ENCODE measurements at regions not wholly inside any gene's neighbourhood (a gene's known extent, or its start where the extent isn't known, plus 50 kb on each side); places are given as distances from the start of the nearest gene placed in this dataset.

- Histone ChIP-seq H3K27ac (no peak overlapping the region), H3K4me3 (no peak overlapping the region)
These were observed 204.7 kb upstream of the VSTM2A start for GRCh38 chr7:54337466-54337865.

GRCh38 chr7:54338319-54338718 lies 203.9 kb upstream of the VSTM2A start:
- Histone ChIP-seq H3K27ac (no peak overlapping the region), H3K4me3 (no peak overlapping the region)

- H3K27ac ChIP-seq: no peak overlapping the region
- no peak overlapping the region for H3K4me3 ChIP-seq
These were observed 203.1 kb upstream of the VSTM2A start for GRCh38 chr7:54339073-54339472.

- Histone ChIP-seq H3K4me3 (no peak overlapping the region), H3K27ac (no peak overlapping the region)
These were observed 199.7 kb upstream of the VSTM2A start for GRCh38 chr7:54342458-54342857.

GRCh38 chr7:54343511-54343910 lies 198.7 kb upstream of the VSTM2A start:
- H3K27ac ChIP-seq: no peak overlapping the region
- H3K4me3 ChIP-seq: no peak overlapping the region

GRCh38 chr7:54345746-54346145 lies 196.4 kb upstream of the VSTM2A start:
- Histone ChIP-seq H3K4me3 (no peak overlapping the region), H3K27ac (no peak overlapping the region)

GRCh38 chr7:54349229-54349628 lies 192.9 kb upstream of the VSTM2A start:
- H3K4me3 ChIP-seq: no peak overlapping the region

GRCh38 chr7:54354436-54354835 lies 187.7 kb upstream of the VSTM2A start:
- Histone ChIP-seq H3K27ac (no peak overlapping the region), H3K4me3 (no peak overlapping the region)

More at GRCh38 chr7:54349229-54349628, 192.9 kb upstream of the VSTM2A start:
- no peak overlapping the region for H3K27ac ChIP-seq

- Histone ChIP-seq H3K27ac (no peak overlapping the region), H3K4me3 (no peak overlapping the region)
These were observed 186.3 kb upstream of the VSTM2A start for GRCh38 chr7:54355842-54356241.

- H3K27ac ChIP-seq: no peak overlapping the region
- H3K4me3 ChIP-seq: no peak overlapping the region
These were observed 181.9 kb upstream of the VSTM2A start for GRCh38 chr7:54360075-54360840.

GRCh38 chr7:54390565-54390964 lies 151.6 kb upstream of the VSTM2A start:
- Histone ChIP-seq H3K4me3 (no peak overlapping the region), H3K27ac (no peak overlapping the region)

GRCh38 chr7:54392935-54393334 lies 149.2 kb upstream of the VSTM2A start:
- no peak overlapping the region for H3K4me3 ChIP-seq
- no peak overlapping the region for H3K27ac ChIP-seq

GRCh38 chr7:54394834-54395233 lies 147.3 kb upstream of the VSTM2A start:
- no peak overlapping the region for H3K27ac ChIP-seq
- no peak overlapping the region for H3K4me3 ChIP-seq

- Histone ChIP-seq H3K4me3 (no peak overlapping the region), H3K27ac (no peak overlapping the region)
These were observed 144.2 kb upstream of the VSTM2A start for GRCh38 chr7:54397836-54398612.

GRCh38 chr7:54398863-54399262 lies 143.3 kb upstream of the VSTM2A start:
- H3K4me3 ChIP-seq: no peak overlapping the region
- H3K27ac ChIP-seq: no peak overlapping the region

GRCh38 chr7:54409917-54410316 lies 132.3 kb upstream of the VSTM2A start:
- no peak overlapping the region for H3K4me3 ChIP-seq
- peak overlapping the region in 1 of 21 experiments; percentile 29 for H3K27ac ChIP-seq

GRCh38 chr7:54416678-54417077 lies 125.5 kb upstream of the VSTM2A start:
- Histone ChIP-seq H3K27ac (no peak overlapping the region), H3K4me3 (no peak overlapping the region)

- no peak overlapping the region for H3K4me3 ChIP-seq
- no peak overlapping the region for H3K27ac ChIP-seq
These were observed 123.0 kb upstream of the VSTM2A start for GRCh38 chr7:54419209-54419608.

GRCh38 chr7:54426406-54426805 lies 115.8 kb upstream of the VSTM2A start:
- no peak overlapping the region for H3K4me3 ChIP-seq
- H3K27ac ChIP-seq: no peak overlapping the region

GRCh38 chr7:54429111-54429510 lies 113.1 kb upstream of the VSTM2A start:
- H3K4me3 ChIP-seq: no peak overlapping the region
- H3K27ac ChIP-seq: no peak overlapping the region

- Histone ChIP-seq H3K4me3 (no peak overlapping the region), H3K27ac (no peak overlapping the region)
These were observed 102.8 kb upstream of the VSTM2A start for GRCh38 chr7:54439391-54439790.

Data from skin epidermis (tissue), 12 donors.